ENCODE measurements at regions not wholly inside any gene's neighbourhood (a gene's known extent, or its start where the extent isn't known, plus 50 kb on each side); places are given as distances from the start of the nearest gene placed in this dataset.

GRCh38 chr1:168941640-168942039, 164.8 kb upstream of the ATP1B1 start:
- TF ChIP-seq POLR2A (IDR thresholded peaks at IDR 0.05; ENCODE audit: extremely low read depth, insufficient read length) (no peak), CTCF (IDR thresholded peaks at IDR 0.05; ENCODE audit: low read depth, low read length) (no peak)

Measured in NB4 (cell line).